NK-92 treated with Interleukin-12 subunit alpha and Interleukin-12 subunit beta, amount 100 ng/mL, for 24 hours (cell line): ENCODE measurements at regions not wholly inside any gene's neighbourhood (a gene's known extent, or its start where the extent isn't known, plus 50 kb on each side); places are given as distances from the start of the nearest gene placed in this dataset.
"Not testable (repeated sequence)": the region's sequence is repeated elsewhere in the genome, so short reads cannot be mapped to it uniquely, and the experiment has no call there.

Experiments
- DNase-seq: peaks from one replicate; lab custom pipeline; 2025; lab: John Stamatoyannopoulos, UW

GRCh38 chrX:45669715-45670340 is 469.2 kb upstream of the DIPK2B start:
- no peak for DNase-seq

GRCh38 chrX:45668686-45669443 is 468.2 kb upstream of the DIPK2B start:
- no peak for DNase-seq

- DNase-seq: no peak
Observed at GRCh38 chrX:45667666-45668065, 467.0 kb upstream of the DIPK2B start.

GRCh38 chrX:45664727-45665290 is 464.1 kb upstream of the DIPK2B start:
- no peak for DNase-seq

- DNase-seq: no peak
Observed at GRCh38 chrX:45660477-45660876, 459.8 kb upstream of the DIPK2B start.

- DNase-seq: no peak
Observed at GRCh38 chrX:45633419-45633818, 432.7 kb upstream of the DIPK2B start.

- DNase-seq: no peak
Observed at GRCh38 chrX:45632506-45632905, 431.8 kb upstream of the DIPK2B start.

GRCh38 chrX:45630078-45630477 is 429.4 kb upstream of the DIPK2B start:
- DNase-seq: no peak

GRCh38 chrX:45628041-45628440 is 427.4 kb upstream of the DIPK2B start:
- no peak for DNase-seq

GRCh38 chrX:45623266-45623665 is 422.6 kb upstream of the DIPK2B start:
- no peak for DNase-seq

GRCh38 chrX:45622538-45622937 is 421.9 kb upstream of the DIPK2B start:
- DNase-seq: no peak

GRCh38 chrX:45622042-45622423 is 421.4 kb upstream of the DIPK2B start:
- DNase-seq: no peak

GRCh38 chrX:45621376-45622041 is 420.8 kb upstream of the DIPK2B start:
- DNase-seq: no peak

GRCh38 chrX:45619290-45619689 is 418.6 kb upstream of the DIPK2B start:
- DNase-seq: no peak

- DNase-seq: not testable (repeated sequence)
Observed at GRCh38 chrX:45615591-45615990, 414.9 kb upstream of the DIPK2B start.

- no peak for DNase-seq
Observed at GRCh38 chrX:45614853-45615252, 414.2 kb upstream of the DIPK2B start.

GRCh38 chrX:45602151-45602550 is 401.5 kb upstream of the DIPK2B start:
- no peak for DNase-seq

- DNase-seq: no peak
Observed at GRCh38 chrX:45601052-45601451, 400.4 kb upstream of the DIPK2B start.

GRCh38 chrX:45598861-45599260 is 398.2 kb upstream of the DIPK2B start:
- DNase-seq: no peak

GRCh38 chrX:45596188-45596808 is 395.6 kb upstream of the DIPK2B start:
- DNase-seq: no peak

- DNase-seq: no peak
Observed at GRCh38 chrX:45592101-45592500, 391.4 kb upstream of the DIPK2B start.

GRCh38 chrX:45591650-45592049 is 391.0 kb upstream of the DIPK2B start:
- no peak for DNase-seq
